HFFc6 (cell line): ENCODE measurements at regions not wholly inside any gene's neighbourhood (a gene's known extent, or its start where the extent isn't known, plus 50 kb on each side); places are given as distances from the start of the nearest gene placed in this dataset.
"Not testable (repeated sequence)": the region's sequence is repeated elsewhere in the genome, so short reads cannot be mapped to it uniquely, and the experiment has no call there.

Source experiments
- DNase-seq: peaks from one replicate; pipeline ENCODE4 v3.0.0-alpha.2; 2018
- H3K27ac Mint-ChIP-seq: 2 replicates; pipeline ENCODE4 v1.8.0; 2020; ENCODE audit warnings: mild to moderate bottlenecking, mixed read lengths
- H3K27me3 Mint-ChIP-seq: 2 replicates; pipeline ENCODE4 v1.8.0; 2021; ENCODE audit warnings: mild to moderate bottlenecking, moderate library complexity, mixed read lengths; ENCODE audit not compliant: insufficient read depth
- H3K36me3 Mint-ChIP-seq: 2 replicates; pipeline ENCODE4 v1.8.0; 2021; ENCODE audit warnings: low read depth, mixed read lengths
- H3K4me1 Mint-ChIP-seq: 2 replicates; pipeline ENCODE4 v1.8.0; 2020; ENCODE audit warnings: low read depth, mixed read lengths
- H3K4me3 Mint-ChIP-seq: 2 replicates; pipeline ENCODE4 v1.8.0; 2020; ENCODE audit warnings: mild to moderate bottlenecking, moderate library complexity, mixed read lengths
- H3K9me3 Mint-ChIP-seq: 2 replicates; pipeline ENCODE4 v1.8.0; 2020; ENCODE audit warnings: mild to moderate bottlenecking, mixed read lengths
- TF ChIP-seq, protein P1 (sequence below): fragments of 200-600 bp; sonication (generic); IDR thresholded peaks from 2 replicates; pipeline ENCODE4 v1.5.0; 2021; ENCODE audit warnings: antibody characterized with exemption, mild to moderate bottlenecking

DNA sequence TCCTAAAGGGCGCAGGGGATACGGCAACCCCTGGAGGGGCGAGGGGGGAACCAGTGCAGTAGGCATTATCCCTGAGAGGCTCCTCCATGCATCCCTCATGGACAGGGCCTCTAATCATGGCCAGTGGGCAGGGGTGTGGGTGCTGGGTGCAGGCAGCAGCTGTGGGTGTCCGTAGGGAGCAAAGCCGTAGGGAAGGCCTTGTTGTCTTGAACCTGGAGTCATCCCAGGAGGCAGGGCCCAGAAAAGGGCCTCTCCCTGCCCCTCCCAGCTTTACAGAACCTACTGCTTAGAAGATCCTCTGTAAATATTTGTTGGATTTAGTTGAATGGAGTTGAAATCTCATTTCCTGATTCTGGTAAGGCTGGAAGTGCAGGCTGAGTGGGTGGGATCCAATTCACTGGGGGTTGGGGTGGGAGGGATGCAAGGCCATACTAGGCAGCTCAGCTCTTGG lies 207.0 kb upstream of the HAAO start:
- H3K27me3 Mint-ChIP-seq = no peaks in the 10 kb centered on the region
- no peaks in the 10 kb centered on the region for H3K36me3 Mint-ChIP-seq

DNA sequence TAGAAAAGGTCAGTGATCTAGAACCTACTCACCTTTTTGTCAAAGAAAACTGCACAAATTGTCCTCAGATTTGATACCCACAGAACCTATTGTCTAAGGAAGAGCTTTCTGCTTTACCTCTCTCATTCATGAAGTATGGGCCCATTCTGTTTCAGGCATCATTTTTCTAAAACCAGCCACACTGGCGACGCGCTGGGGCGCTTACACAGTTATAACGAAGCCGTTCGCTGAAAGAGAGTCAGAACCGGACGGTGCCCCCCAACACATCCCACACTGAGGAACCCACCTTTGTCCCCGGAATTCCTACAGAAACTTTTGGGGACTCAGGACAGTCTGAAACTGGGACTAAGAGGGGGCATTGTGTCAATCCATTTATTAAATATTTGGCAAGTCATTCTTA lies 206.3 kb upstream of the HAAO start:
- H3K27me3 Mint-ChIP-seq = no peaks in the 10 kb centered on the region
- TF ChIP-seq, protein P1, sequence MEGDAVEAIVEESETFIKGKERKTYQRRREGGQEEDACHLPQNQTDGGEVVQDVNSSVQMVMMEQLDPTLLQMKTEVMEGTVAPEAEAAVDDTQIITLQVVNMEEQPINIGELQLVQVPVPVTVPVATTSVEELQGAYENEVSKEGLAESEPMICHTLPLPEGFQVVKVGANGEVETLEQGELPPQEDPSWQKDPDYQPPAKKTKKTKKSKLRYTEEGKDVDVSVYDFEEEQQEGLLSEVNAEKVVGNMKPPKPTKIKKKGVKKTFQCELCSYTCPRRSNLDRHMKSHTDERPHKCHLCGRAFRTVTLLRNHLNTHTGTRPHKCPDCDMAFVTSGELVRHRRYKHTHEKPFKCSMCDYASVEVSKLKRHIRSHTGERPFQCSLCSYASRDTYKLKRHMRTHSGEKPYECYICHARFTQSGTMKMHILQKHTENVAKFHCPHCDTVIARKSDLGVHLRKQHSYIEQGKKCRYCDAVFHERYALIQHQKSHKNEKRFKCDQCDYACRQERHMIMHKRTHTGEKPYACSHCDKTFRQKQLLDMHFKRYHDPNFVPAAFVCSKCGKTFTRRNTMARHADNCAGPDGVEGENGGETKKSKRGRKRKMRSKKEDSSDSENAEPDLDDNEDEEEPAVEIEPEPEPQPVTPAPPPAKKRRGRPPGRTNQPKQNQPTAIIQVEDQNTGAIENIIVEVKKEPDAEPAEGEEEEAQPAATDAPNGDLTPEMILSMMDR = no peak
- no peak for DNase-seq
- H3K27ac Mint-ChIP-seq = no peak overlapping the region
- no peaks in the 10 kb centered on the region; the same call in 1 of the 2 replicates for H3K9me3 Mint-ChIP-seq
- H3K36me3 Mint-ChIP-seq = no peaks in the 10 kb centered on the region
- no peak overlapping the region for H3K4me3 Mint-ChIP-seq
- no peaks in the 10 kb centered on the region for H3K4me1 Mint-ChIP-seq

More for the DNA sequence above, 207.0 kb upstream of the HAAO start:
- H3K27ac Mint-ChIP-seq = no peak overlapping the region
- no peak for DNase-seq
- no peak overlapping the region for H3K4me3 Mint-ChIP-seq
- no peaks in the 10 kb centered on the region for H3K4me1 Mint-ChIP-seq
- TF ChIP-seq, protein P1 = no peak
- no peaks in the 10 kb centered on the region; the same call in 1 of the 2 replicates for H3K9me3 Mint-ChIP-seq

DNA sequence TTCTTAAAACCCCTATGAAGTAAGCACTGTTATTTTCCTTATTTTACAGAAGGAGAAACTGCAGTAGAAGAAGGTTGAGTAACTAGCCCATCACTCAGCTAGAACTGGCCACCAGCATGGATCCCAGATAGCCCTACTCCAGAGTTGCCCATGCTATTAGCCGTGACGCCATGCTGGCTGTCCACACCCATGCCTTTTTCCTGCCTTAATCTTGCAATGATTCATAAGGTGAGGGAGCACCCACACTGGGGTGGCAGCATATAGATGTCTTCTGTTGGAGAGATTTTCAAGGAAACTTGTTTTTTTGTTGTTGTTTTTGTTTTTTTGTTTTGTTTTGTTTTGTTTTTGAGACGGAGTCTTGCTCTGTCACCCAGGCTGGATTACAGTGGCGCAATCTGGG lies 204.1 kb upstream of the HAAO start:
- no peak overlapping the region for H3K27ac Mint-ChIP-seq
- TF ChIP-seq, protein P1 = no peak
- no peaks in the 10 kb centered on the region for H3K4me1 Mint-ChIP-seq
- no peak for DNase-seq
- no peak overlapping the region for H3K4me3 Mint-ChIP-seq
- H3K36me3 Mint-ChIP-seq = no peaks in the 10 kb centered on the region
- no peaks in the 10 kb centered on the region; the same call in 1 of the 2 replicates for H3K9me3 Mint-ChIP-seq
- H3K27me3 Mint-ChIP-seq = no peaks in the 10 kb centered on the region

DNA sequence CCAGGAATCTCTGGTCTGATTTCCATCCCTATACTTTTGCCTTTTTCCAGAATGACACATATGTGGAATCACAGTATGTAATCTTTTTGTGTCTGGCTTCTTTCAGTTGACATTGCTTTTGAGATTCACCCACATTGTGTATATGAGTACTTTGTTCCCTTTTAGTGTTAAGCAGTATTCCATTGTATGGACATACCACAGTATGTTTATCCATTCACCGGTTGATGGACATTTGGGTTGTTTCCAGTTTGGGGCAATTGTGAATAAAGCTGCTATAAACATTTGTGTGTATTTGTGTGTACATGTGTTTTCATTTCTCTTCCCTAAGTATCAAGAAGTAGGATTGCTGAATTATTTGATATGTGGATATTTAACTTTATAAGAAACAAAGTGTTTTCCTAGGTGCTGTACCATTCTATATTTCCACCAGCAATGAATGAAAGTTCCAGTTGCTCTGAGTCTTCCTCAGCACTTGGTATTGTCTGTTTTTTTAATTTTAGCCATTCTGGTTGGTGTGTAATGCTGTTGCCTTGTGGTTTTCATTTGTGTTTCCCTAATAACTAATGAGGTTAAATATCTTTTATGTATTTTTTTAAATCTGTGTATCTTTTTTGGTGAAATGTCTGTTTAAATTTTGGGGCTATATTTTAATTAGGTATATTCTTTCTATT lies 203.5 kb upstream of the HAAO start:
- DNase-seq = no peak
- TF ChIP-seq, protein P1 = no peak
- H3K27me3 Mint-ChIP-seq = no peaks in the 10 kb centered on the region
- no peaks in the 10 kb centered on the region for H3K4me1 Mint-ChIP-seq
- no peaks in the 10 kb centered on the region; the same call in 1 of the 2 replicates for H3K9me3 Mint-ChIP-seq
- H3K4me3 Mint-ChIP-seq = no peak overlapping the region
- no peak overlapping the region for H3K27ac Mint-ChIP-seq
- no peaks in the 10 kb centered on the region for H3K36me3 Mint-ChIP-seq

DNA sequence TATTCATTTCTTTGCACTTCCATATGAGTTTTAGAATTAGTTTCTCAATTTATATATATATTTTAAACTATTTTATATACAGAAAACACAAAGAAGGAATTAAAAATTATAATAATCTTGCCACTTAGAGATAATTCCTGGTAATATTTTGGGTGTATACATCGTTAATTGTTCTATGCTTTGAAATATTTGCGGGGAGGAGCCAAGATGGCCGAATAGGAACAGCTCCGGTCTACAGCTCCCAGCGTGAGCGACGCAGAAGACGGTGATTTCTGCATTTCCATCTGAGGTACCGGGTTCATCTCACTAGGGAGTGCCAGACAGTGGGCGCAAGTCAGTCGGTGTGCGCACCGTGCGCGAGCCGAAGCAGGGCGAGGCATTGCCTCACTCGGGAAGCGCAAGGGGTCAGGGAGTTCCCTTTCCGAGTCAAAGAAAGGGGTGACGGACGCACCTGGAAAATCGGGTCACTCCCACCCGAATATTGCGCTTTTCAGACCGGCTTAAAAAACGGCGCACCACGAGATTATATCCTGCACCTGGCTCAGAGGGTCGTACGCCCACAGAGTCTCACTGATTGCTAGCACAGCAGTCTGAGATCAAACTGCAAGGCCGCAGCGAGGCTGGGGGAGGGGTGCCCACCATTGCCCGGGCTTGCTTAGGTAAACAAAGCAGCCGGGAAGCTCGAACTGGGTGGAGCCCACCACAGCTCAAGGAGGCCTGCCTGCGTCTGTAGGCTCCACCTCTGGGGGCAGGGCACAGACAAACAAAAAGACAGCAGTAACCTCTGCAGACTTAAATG lies 197.1 kb upstream of the HAAO start:
- H3K27me3 Mint-ChIP-seq, H3K4me3 Mint-ChIP-seq, H3K9me3 Mint-ChIP-seq, DNase-seq, H3K27ac Mint-ChIP-seq, H3K36me3 Mint-ChIP-seq: not testable (repeated sequence)
- peaks cover 30% of the 10 kb centered on the region for H3K4me1 Mint-ChIP-seq

DNA sequence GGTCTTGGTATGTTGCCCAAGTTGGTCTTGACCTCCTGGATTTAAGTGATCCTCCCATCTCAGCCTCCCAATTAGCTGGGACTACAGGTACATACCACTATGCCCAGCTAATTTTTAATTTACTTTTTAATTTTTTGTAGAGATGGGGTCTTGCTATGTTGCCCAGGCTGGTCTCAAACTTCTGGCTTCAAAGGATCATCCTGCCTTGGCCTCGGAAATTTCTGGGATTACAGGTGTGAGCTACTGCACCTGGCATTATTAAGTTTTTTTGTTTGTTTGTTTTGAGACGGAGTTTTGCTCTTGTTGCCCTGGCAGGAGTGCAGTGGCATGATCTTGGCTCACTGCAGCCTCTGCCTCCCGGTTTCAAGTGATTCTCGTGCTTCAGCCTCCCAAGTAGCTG lies 195.7 kb upstream of the HAAO start:
- not testable (repeated sequence) for H3K27ac Mint-ChIP-seq, H3K36me3 Mint-ChIP-seq, H3K4me3 Mint-ChIP-seq, DNase-seq, H3K9me3 Mint-ChIP-seq, H3K27me3 Mint-ChIP-seq
- peaks cover 38% of the 10 kb centered on the region for H3K4me1 Mint-ChIP-seq
